NCI-H2196 treated with DMSO at 0.1 percent for 48 hours (cell line): ENCODE measurements at regions not wholly inside any gene's neighbourhood (a gene's known extent, or its start where the extent isn't known, plus 50 kb on each side); places are given as distances from the start of the nearest gene placed in this dataset.
"Not testable (repeated sequence)": the region's sequence is repeated elsewhere in the genome, so short reads cannot be mapped to it uniquely, and the experiment has no call there.

ENCODE experiments used
- DNase-seq: peaks from one replicate; lab custom pipeline; 2025; ENCODE audit not compliant: unreplicated experiment; lab: John Stamatoyannopoulos, UW

DNA sequence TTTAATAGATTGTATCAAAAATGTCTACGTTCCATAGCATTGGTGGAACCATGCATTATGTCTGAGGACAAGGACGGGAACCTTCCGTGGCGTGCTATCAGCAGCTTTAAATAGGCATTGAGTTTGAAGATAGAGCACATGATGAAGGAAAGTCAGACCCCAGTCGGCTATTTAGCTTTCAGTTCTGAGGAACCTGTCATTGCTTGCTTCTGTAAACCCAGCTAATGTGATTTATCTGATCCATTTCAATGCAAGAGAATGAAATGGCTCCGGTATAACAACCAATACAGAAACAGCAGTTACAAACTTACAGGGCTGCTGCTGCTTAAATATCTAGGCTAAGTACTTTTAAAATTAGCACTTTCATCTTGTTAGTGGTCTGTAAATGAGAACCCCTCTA, 503.3 kb downstream of the RNF144A start:
- no peak for DNase-seq

DNA sequence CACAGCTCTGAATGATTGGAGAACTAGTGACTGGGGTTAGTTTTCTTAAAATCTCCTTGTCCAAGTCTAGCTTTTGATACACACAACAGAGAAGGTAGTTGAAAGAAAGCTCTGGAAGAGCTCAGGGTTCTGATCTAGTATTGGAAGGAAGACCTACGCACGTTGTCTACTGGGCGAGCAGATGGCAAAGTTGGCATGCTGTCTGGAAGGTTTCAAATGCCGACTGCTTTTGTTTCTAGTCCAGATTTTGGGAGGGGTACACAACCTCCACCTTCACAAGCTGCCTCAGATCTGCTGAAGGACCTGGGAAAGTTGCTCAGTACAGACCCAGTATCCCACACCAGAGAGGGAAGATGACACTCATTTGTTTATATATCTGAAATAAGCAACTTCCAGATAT, 507.3 kb downstream of the RNF144A start:
- DNase-seq: no peak

- DNase-seq: peak; percentile 72
These were observed 510.3 kb downstream of the RNF144A start for GRCh38 chr2:7427293-7428060.

DNA sequence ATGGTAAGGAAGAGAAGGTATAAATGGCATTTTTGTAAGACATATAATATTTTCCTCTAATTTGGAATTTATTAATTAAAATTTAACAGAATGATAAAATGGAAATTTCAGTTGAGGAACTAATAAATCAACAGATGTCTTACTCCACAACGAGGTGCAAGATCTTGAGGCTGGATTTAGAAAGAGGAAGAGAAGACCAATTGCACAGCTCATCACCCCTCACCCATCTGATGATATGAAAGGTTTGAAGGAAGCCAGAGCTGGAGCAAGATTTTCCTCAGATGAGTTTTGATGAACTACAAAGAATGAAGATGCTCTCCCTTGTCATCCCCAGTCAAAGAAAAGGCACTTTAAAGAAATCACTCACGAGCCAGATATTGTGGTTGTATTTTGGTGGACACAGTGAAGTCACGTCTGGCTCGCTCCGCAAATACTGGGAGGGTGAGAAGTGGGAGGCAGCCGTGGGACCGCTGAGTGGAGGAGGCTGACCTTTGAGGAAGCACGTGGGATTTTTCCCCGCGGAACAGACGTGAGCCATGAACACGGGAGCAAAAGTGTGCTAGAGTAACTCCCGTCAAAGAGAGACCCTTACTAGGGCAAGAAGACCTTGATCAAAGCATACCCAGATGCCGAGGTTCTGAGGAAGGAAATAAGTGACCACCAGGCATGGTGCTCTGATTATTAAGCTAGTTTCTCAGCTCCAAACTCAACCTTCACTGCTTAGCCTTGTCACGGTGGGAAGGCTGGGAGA, 511.4 kb downstream of the RNF144A start:
- no peak for DNase-seq

GRCh38 chr2:7429733-7430132, 512.5 kb downstream of the RNF144A start:
- no peak for DNase-seq

DNA sequence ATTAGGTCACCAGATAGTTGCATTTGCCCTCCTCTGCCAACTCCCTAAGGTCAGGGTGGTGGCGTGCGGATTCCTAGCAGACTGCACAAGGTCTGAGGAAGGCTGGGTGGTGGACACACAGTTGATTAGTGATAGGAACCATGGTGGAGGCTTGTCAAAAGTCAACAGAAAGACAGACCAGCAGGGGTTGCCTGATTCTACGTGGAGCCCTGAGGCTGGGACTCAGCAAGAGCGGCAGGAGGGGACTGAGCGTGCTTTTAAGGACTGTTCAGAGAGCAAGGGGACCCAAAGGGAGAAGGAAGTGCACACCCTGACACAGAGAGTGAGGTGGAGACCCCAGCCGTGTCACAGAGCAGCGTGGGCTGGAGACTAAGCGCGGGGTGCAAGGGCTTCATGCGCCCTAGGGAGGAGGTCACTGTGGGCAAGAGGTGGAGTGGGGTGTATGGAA, 513.2 kb downstream of the RNF144A start:
- no peak for DNase-seq

GRCh38 chr2:7430869-7431641, 513.8 kb downstream of the RNF144A start:
- DNase-seq: no peak

GRCh38 chr2:7432436-7432835, 515.2 kb downstream of the RNF144A start:
- DNase-seq: no peak

DNA sequence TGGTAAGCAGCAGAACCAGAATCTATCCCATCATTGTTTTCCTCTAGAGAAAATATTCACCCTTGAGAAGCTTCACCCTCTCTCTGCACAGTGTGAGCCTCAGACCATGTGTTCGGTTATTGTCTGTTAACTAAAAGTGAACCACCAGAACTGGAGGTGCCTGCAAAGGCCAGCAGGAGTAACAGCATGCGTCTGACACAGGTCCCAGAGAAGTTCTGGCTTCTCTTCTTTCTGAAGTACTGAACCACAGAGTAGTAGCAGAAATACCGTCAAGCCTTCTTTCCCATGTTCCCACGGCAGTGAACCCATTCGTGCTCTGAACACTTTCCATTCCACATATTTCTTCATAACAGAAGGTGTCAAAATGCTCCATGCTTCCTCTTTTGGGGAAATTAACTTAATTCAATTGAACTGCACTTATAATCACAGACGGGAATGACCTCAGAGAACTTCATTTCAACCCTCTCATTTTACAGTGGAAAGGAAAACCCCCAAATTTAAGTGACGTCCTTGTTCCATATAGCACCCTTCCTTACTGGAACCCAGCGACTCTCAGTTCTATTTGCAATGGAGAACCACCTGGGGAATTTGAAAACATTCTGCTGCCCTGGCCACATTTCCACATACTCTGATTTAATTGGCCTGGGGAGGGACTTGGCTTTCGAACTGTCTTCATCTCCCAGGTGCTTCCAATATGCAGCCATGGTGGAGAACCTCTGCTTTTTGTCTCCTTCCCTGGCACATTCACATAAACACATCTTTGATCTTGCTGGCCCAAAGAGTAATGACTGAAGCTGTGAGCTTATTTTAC, 519.1 kb downstream of the RNF144A start:
- no peak for DNase-seq

DNA sequence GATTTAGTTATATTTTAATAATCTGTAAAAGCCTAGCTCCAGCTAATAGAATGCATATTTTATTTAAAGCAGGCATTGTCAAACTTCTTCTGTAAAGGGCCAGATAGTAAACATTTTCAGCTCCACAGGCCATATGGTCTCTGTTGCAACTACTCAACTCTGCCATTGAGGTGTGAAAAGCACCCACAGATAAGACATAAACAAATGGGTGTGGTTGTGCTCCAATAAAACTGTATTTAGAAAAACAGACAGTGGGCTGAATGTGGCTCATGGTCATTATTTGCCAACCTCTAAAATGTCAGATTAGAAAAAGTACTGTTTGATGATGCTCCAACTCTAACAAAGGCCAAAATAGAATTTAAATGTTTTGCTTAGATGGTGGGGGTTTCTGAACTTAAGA, 519.9 kb downstream of the RNF144A start:
- no peak for DNase-seq

GRCh38 chr2:7437716-7438632, 520.8 kb downstream of the RNF144A start:
- no peak for DNase-seq

- no peak for DNase-seq
These were observed 521.6 kb downstream of the RNF144A start for GRCh38 chr2:7438855-7439254.

DNA sequence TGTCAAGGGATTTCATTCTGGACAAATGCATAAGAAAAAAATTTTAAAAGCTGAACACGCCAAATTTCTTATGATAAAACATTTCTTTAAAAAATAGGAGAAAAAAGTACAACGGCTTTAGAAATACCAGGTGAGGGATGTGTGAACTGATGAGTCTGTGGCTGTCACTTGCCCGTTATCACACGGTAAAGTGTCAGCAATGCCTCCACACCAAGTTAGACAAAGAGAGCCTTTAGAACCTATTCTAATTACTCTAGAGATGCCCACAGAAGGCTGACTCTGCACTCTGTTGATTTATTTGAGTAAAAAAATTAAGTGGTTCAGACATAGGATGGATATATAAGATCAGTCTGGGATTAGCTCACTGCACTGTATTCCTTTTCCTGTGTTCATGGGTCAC, 523.8 kb downstream of the RNF144A start:
- no peak for DNase-seq

DNA sequence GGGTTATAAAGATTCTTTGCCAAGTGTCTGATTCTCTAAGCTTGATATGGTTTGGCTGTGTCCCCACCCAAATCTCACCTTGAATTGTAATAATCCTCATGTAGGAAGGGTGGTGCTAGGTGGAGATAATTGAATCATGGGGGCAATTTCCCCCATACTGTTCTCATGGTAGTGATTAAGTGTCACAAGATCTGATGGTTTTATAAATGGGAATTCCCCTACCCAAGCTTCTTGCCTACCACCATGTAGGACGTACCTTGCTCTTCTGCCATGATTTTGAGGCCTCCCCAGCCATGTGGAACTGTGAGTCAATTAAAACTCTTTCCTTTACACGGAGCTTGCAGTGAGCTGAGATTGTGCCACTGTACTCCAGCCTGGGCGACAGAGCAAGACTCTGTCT, 524.6 kb downstream of the RNF144A start:
- not testable (repeated sequence) for DNase-seq

- DNase-seq: no peak
These were observed 527.4 kb downstream of the RNF144A start for GRCh38 chr2:7444626-7445025.

- no peak for DNase-seq
These were observed 531.5 kb downstream of the RNF144A start for GRCh38 chr2:7448578-7449264.

GRCh38 chr2:7449298-7449697, 532.1 kb downstream of the RNF144A start:
- no peak for DNase-seq

DNA sequence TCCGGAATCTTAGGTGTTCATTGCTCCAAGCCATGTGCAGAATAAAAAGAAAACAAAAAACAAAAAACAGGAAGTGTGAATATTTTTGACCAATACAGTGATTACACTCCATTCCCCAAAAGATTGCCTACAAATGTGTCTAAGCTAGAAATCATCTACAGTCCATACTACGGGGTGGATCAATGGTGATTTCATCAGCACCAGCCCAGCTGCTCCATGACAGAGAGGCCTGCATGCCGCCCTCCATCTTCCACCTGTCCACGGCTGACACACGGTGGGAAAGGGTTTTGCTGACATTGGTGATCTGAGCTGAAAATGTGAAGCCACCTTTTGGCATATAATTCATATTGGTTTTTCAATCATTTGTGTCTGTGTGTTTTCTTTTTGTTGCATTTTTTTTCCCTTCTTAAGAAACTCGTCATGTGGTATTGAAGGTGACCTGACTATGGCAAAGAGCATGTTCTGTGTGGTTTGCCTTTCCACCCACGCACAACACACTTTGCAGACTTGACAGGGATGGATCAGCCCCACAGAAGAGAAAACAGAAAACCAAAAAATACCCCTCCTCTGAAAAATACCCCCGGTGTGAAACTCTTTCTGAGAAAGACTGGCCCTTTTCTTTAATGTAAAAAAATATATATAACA, 533.1 kb downstream of the RNF144A start:
- DNase-seq: no peak

- no peak for DNase-seq
These were observed 533.6 kb downstream of the RNF144A start for GRCh38 chr2:7450833-7451190.
